HG02973 (cell line): ENCODE measurements at regions not wholly inside any gene's neighbourhood (a gene's known extent, or its start where the extent isn't known, plus 50 kb on each side); places are given as distances from the start of the nearest gene placed in this dataset.

Source experiments
- ATAC-seq: cut with Tn5 transposase; IDR thresholded peaks from one replicate; pipeline ENCODE4 v1.9.1; 2021; ENCODE audit warnings: moderate library complexity; ENCODE audit not compliant: unreplicated experiment

DNA sequence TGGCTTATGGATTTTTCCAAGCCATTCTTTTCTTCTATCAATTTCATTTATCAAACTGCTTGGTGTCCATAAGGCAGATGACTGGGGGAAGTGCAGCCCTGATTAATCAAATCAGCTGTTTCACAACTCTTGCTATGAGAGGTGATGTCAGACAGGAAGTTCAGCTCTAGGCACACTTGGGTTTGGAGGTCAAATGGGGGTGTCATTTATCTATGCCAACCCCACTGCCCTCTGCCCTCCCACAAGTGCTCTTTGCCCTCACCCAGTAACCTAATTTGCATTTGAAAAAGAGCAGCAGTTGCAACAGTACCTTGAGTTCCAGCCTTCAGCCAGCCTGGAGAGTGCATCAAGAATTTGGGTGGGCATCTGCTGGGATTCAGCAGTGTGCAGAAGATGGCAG lies 431.3 kb upstream of the SPRED2 start:
- ATAC-seq = no peak

DNA sequence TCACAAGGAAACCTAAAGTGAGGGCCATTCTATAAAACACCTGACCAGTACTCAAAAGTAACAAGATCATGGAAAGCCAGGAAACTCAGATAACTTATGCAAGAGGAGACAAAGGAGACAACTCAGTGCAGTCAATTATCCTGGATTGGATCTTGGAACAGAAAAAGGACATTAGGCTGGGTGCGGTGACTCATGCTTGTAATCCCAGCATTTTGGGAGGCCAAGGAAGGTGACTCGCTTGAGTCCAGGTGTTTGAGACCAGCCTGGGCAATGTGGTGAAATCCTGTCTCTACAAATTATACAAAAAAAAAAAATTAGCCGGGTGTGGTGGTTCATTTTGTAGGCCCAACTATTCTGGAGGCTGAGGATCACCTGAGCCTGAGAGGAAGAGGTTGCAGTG lies 424.5 kb upstream of the SPRED2 start:
- ATAC-seq = no peak

DNA sequence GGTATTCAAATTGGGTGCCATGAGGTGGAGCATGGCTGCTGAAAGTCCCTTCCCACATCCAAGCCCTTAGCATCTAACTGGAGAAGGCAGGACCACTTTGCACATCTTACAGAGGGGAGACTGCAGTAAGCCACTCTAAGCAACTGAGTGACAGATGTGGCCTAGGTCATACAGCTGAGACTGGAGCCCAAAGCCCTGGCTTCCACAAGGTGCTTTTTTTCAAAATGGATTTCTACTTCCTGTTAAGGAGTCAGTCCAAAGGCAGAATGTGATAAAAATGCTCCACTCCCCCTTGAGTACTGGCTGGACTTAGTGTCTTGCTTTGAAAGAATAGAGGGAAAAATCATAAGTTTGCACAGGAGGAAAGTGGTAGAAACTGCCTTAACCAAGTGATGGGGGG lies 424.0 kb upstream of the SPRED2 start:
- no peak for ATAC-seq

DNA sequence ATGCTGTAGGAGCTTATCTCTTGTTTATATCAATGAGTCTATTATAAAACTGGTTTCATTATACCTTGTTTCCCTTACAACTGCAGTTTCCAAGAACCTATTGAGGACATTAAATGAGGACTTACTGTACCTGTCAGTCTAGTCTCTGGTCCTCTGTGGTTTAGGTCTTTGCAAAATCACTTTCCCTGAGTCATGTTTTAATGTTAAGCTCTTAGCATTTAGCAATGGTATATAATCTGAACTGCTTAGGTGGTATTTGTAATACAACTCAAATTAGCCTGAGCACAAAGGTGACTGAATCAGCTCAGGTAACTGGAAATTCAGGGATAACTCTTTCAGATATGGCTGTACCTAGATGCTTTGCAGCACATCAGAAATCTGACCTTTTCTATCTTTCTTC lies 418.3 kb upstream of the SPRED2 start:
- ATAC-seq = no peak

DNA sequence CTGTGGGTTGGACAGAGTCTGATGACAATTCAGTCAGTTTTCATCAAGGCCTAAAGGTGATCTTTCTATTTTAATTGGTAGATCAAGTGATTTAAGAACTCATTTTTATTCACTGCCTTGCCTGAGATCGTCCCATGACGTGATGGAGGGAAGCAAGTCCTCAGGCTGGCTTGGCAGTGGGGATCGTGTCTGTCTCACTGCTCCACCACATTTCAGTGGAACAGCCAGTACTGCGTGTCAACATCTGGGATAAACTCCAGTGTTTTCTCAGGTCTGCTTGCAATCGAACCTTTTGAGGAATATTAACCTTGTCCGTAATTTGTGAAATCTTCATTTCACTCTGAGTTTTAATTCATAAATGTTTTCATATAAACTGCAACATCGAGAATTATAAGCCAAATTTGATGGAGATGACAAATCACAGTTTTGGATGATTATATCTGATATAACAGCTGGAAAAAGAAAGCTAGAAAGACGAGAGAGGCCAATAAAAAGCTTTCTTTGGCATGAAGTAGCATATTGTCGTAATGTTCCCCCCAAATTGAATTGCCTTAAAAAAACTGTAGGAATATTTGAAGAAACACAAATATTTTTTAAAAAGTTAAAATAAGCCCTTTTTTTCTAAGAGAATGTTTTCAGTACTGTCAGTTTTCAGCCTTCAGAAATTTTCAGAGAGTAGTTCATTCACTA lies 414.7 kb upstream of the SPRED2 start:
- no peak for ATAC-seq

DNA sequence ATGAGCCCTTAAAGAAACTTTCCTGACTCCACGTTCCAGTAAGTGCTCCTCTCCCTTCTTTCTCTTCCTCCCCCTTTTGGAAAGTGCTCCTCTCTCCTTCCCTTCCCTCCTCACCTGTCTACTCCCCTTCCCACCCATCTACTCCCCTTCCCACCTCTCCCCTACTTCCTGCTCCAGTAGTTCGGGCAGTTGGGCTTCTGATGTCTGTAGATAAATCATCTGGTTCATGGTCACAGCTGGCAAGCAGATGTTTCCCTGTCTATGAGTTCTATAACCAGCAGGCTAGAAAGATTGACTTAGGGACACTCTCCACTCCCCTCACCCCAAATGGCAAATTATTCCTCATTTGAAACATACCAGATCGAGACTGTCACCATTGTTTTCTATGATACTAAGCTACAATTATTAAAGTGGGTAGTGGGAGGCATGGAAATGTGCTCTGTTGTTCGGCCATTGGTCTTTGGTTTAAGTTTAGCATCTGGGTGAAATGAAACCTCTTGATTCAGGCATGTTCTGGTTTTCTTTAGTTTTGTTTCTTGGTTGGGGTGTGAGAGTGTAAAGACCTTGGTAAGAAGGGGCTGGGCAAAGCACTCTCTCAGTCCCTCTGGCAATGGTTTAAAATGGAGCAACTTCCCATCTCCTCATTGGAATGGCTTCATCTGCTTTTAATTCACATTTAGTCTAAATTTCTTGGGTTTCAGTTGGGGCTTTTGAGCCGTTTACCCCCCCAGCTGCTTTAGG lies 413.2 kb upstream of the SPRED2 start:
- ATAC-seq = no peak

DNA sequence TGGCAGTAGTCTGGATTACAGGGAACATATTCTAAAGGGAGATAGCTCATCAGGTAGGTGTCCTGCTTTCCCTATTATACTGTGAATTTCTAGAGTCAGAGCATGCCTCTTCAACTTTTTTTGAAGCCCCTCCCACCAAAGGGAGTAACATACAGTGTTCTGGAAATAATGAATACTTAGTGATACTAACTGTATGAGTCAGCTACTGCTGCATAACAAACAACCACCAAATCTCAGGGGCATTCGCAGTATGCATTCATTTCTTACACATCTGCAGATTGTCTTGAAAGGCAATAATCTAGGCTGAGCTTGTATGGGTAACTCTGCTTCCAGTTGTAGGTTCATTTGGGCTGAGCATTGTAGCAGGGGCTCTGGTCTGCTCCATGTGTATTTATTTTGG lies 409.7 kb upstream of the SPRED2 start:
- ATAC-seq = no peak

DNA sequence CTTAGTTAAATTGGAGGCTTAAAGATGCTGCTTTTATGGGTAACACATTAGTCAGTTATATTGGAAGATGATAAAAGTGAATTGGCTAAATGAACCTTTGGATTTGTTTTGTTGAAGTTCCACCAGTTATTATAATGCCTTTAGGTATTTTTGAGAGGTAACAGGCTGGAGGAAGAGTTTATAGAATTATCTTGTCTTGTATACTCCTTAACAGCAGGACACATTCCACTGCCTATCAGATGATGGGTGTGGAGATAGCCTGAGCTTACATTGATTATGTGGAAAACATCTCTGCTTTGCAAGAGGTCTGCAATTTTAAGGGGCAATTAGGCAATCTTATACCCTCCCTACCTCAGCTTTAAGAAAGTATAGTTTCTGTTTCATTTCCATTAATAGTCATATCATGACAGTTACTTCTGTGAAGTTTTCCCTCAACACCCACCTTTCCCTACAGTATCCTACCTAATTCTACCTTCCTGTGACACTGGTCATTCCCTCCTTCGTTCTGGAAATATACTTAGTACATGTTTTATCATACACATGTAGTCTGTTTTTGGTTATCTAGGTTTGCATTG lies 403.7 kb upstream of the SPRED2 start:
- no peak for ATAC-seq

DNA sequence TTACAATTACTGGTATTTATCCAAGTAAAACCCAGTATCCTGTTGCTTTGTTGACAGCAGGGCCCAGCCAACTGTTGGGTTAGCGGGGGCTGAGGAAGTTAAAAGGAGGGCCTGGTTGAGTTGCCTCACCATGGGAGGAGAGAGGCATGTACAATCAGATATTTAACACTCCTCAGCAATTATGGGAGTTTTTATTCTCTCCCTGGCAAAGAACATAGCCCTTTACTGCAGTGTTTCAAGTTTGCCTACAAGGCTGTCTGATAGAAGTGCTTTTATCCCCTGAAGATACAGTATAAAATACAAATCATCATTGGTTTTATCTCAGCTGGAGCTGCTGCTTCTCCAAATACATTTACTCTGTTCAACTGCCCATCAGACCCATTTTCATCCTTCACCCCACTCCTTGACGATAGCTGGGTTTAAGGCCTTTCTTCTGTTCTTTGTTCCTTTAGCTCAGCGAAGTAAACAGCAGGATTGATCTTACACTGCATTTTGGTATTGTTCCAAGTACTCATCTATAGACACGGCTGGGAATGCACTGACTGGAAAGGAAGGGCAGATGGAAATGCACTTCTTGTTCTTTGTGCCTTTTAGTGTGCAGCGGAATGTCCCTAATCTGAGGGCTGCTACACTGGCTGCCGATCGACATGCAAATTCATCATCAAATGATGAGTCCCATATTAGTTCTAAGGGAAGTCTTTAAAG lies 402.5 kb upstream of the SPRED2 start:
- no peak for ATAC-seq

DNA sequence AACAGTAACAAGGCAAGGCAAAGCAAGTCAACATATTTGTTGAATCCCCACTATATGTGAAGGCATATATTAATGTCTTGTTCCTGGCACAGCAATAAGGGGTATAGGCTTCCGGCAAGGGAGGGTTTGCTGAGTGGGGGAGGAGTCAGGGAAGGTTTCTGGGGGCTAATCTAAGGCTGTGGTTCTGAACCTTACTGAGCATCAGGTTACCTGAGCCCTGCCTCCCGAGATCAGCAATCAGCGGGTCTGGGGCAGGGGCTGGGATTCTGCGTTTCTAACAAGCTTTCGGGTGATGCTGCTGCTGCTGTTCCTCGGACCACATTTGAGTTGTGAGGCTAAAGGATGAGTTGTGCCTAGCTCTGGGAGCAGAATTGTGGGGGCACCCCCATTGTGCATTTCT lies 401.7 kb upstream of the SPRED2 start:
- no peak for ATAC-seq

DNA sequence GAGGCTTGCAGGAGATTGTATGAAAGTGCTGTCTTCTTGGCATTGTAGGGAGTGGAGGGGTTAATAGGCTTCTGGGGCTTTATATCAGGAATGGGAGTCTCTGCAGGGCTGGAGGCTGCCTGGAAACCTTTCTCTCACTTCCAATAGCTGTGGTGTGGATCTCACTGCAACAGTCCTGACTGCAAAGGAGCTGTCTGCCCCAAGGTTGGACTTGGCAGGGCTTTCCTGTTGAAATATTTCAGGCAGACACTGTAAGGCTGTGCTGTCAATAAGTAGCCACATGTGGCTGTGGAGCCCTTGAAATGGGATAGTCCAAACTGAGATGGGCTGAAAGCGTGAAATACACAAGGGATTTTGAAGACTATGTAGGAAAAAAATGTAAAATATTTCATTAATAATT lies 399.1 kb upstream of the SPRED2 start:
- ATAC-seq = no peak

DNA sequence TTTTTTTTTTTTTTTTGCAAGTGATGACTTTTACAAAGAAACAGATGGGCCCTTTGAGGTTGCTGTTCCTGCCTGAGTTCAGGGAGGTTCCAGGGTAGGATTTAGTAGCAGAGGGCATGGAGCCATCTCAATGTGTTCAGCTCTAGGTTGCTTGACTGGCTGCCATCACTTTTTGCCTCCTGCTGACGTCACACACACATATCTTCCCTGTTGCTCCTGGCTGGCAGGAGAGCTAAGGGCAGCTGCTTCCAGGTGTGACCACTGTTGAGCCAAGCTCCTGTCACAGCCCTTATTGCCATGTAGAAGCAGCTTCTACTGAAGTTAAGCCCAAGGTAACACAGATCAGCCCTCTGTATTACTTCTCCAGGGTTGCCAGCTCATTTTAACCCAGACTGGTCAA lies 394.2 kb upstream of the SPRED2 start:
- no peak for ATAC-seq

DNA sequence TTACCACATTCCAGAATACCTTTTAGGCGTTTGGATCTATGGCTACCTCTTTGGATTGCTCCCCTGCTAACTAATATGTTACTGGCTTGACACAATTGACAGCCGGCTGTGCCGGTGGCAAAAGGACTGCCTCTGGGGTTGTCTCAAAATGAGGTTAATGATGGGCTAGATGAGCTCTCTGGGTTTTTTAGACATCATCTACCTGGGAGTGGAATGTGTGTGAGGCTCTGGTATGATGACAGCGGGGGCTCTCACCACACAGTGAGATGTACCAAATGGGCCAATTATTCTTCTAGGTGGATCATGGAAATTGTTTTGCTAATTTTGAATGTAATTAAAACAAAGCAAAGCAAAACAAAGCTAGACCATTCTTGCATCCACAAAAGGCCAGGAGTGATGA lies 391.1 kb upstream of the SPRED2 start:
- no peak for ATAC-seq

DNA sequence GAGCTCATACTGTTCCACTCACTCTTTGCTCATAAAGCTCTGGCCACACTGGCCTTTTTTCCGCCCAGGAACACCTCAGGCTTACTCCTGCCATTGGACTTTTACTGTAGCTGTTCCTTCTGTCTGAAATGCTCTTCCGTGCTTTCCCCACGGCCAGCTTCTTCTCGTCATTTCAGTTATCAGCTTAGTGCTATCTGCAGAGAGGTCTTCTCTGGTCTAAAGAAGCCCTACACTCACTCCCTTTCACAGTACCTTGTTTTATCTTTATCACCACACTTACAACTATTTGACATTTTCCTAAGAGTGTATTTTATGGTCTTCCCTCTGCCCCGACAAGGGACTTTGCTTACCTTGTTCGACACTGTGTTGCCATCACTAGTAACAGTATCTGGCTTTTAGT lies 388.1 kb upstream of the SPRED2 start:
- no peak for ATAC-seq

DNA sequence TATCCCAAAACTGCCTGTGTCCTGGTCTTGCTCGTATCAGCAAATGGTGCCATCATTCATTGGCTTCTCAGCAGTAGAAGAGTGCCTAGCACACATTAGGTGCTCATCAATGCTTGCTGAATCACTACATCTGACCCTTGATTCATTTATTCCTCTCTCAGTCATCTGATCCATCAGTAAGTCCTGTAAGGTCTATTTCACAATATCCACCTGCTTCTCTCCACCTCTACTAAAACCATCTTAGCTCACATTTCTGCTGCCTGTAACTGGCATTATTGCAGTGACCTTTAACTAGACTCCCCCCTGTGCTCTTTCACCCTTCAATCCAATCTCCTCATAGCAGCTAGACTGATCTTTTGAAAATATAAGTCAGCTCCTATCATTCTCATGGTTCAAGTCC lies 387.6 kb upstream of the SPRED2 start:
- no peak for ATAC-seq

DNA sequence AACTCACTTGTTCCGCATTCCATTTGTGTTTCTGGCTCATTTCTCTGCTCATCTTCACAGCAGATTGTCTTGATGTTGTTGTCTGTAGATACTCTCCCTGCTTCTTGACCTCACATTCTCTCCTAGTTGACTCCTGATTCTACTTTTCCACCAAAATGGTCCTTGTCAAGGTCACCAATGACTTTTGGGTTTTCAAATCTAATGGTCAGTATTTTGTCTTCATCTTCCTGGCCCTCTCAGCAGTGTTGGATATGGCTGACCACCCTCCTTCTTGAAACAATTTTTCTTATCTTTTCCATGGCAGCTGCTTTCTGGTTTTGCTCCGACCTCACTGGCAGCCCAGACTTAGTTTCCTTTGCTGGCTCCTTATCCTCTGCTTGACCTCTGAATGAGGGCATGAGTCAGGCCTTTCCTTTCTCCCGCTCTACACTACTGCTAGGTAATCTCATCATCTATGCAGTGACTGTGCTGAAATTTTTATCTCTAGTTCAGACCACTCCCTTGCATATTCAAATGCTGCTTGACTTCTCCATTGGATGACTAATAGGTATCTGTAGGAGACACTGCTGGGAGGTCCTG lies 386.6 kb upstream of the SPRED2 start:
- ATAC-seq = no peak

DNA sequence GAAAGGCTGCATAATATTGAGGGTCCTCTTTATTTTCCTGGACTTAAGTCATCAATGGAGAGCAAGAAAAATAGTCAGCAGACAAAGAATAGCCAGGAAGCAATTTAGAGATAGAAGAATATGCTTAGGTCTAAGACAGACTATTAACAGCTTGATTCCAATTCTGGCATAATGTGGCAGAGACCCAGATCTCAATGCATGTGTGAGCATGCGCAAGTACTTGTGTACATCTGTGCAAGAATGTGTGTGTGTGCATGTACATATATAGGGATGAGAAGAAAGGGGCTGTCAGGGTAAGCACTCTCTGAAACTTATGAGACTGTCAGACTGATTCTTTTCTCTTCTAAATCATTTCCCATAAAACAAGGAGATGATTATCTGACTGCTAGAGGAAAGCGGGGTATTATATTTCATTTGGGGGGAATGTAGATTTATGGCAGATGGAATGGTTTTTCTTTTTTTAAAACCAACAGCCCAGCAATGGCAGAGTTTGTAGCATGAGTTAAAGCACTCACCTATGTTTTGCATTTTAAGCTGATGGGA lies 381.3 kb upstream of the SPRED2 start:
- ATAC-seq = no peak

DNA sequence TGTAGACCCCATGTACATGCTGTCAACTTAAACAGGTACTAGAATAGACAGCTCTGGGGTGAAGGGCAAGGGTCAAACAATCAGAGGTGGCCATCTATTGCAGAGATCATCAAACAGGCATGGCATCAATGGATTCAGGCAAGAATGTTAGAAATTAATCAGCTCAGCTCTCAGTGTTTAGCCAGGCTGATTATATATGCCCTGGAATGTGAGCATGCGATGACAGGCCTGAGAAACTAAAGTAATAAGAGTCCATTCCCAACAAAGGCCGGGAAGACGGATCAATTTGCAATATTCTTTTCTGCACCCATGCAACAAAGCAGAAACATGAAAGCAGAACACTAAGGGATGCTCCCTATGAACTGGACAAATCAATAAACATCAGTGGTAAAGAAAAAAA lies 380.5 kb upstream of the SPRED2 start:
- ATAC-seq = no peak

DNA sequence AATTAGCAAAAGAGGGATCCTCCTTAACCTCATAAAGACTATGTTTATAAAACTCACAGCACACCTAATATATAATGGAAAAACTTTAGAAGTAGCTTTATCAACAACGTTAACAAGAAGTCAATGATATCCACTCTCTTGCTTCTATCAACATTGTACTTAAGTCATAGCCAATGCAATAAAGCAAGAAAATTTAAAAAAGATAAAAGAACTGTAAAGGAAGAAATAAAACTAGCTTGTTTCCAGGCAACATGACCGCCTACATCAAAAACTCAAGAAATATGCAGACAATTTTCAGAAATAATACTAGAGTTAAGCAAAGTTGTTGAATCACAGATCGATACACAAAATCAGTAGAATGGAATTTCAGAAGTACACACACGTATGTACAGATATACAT lies 375.5 kb upstream of the SPRED2 start:
- no peak for ATAC-seq

DNA sequence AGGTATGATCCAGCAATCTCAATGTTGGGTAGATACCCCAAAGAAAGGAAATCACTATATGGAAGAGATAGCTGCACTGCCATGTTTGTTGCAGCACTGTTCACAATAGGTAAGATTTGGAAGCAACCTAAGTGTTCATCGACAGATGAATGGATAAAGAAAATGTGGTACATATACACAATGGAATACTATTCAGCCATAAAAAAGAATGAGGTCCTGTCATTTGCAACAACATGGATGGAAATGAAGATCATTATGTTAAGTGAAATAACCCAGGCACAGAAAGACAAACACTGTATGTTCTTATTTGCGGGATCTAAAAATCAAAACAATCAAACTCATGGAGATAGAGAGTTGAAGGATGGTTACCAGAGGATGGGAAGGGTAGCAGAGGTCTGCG lies 372.4 kb upstream of the SPRED2 start:
- no peak for ATAC-seq

DNA sequence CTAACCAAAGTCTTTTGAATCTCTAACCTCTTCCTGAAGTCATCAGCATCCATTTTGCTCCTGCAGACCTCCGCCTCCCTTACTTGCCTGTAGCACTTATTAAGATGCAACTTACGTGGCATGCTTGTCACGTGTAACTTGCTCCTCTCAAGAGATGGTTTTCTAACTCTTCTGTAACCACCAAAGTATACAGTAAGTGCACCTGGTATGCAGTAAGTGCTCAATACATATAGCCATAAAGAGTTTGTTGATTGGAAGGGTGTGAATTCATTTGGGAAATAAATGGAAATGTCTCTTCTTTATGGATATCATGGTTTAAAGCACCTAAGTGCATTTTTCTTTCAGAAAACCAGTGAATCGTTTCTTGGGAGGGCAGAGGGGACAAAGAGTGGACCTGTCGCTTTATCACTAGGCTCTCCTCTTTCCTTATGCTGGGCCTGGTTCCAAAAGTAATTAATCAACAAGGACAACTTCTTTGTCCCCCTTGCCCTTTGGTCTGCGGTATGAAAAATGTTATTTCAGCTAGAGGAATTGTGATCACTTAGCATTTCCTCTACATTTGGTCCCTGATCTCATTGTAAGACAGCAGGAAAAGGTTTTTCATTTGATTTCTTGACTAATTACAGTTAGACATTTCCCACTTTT lies 370.0 kb upstream of the SPRED2 start:
- no peak for ATAC-seq
